DND-41 (cell line): ENCODE measurements at regions not wholly inside any gene's neighbourhood (a gene's known extent, or its start where the extent isn't known, plus 50 kb on each side); places are given as distances from the start of the nearest gene placed in this dataset.

ENCODE experiments used
- ATAC-seq: fragments of 200-7000 bp; cut with Tn5 transposase; 3 replicates; pipeline ENCODE4 v1.9.1; 2021; ENCODE audit warnings: low read depth; ENCODE audit not compliant: insufficient read depth
- DNase-seq: peaks from one replicate; pipeline ENCODE4 v3.0.0-alpha.2; 2020
- H2AFZ ChIP-seq: 2 replicates; pipeline ENCODE4 v1.6.0; 2012; ENCODE audit warnings: low read depth, low read length
- H3K27ac ChIP-seq: 2 replicates; pipeline ENCODE4 v1.5.1; 2012; ENCODE audit warnings: low read length, inconsistent platforms
- H3K27me3 ChIP-seq: fragments of 200-600 bp; sonication (generic); 2 replicates; pipeline ENCODE4 v1.6.0; 2012; ENCODE audit warnings: low read length, mild to moderate bottlenecking, inconsistent platforms; ENCODE audit not compliant: insufficient read depth, poor library complexity
- H3K36me3 ChIP-seq: 2 replicates; pipeline ENCODE4 v1.5.1; 2012; ENCODE audit warnings: low read length, inconsistent platforms; ENCODE audit not compliant: insufficient read depth
- H3K4me1 ChIP-seq: 2 replicates; pipeline ENCODE4 v1.5.1; 2012; ENCODE audit warnings: mild to moderate bottlenecking, low read length; ENCODE audit not compliant: insufficient read depth
- H3K4me2 ChIP-seq: 2 replicates; pipeline ENCODE4 v1.6.0; 2012; ENCODE audit warnings: mild to moderate bottlenecking, moderate library complexity, low read length, inconsistent platforms; ENCODE audit not compliant: insufficient read depth
- H3K4me3 ChIP-seq, 2 experiments: fragments of 200-600 bp in 1 of 2; shearing (Covaris generic) in 1 of 2; 2 replicates each; pipeline ENCODE4 v1.5.1; 2012 to 2016; ENCODE audit warnings: inconsistent platforms in 2 of 2, low read length in 2 of 2, mild to moderate bottlenecking in 2 of 2, low read depth in 1 of 2, moderate library complexity in 1 of 2
- H3K79me2 ChIP-seq: 2 replicates; pipeline ENCODE4 v1.6.0; 2012; ENCODE audit warnings: low read length, inconsistent platforms; ENCODE audit not compliant: insufficient read depth
- H3K9ac ChIP-seq: 2 replicates; pipeline ENCODE4 v1.6.0; 2012; ENCODE audit warnings: low read depth, mild to moderate bottlenecking, inconsistent platforms, low read length, moderate library complexity
- H3K9me3 ChIP-seq: 2 replicates; pipeline ENCODE4 v1.5.1; 2012; ENCODE audit warnings: low read length, moderate library complexity, mild to moderate bottlenecking, inconsistent platforms; ENCODE audit not compliant: insufficient read depth, severe bottlenecking
- H4K20me1 ChIP-seq: 2 replicates; pipeline ENCODE4 v1.6.0; 2012; ENCODE audit warnings: low read length; ENCODE audit not compliant: insufficient read depth
- EZH2 ChIP-seq: IDR thresholded peaks from 3 replicates; pipeline ENCODE4 v1.6.1; 2012; ENCODE audit warnings: borderline replicate concordance, low read depth, mild to moderate bottlenecking, moderate library complexity, low read length, inconsistent platforms; ENCODE audit not compliant: severe bottlenecking
- TF ChIP-seq, protein P1 (sequence below): IDR thresholded peaks from 2 replicates; pipeline ENCODE4 v1.5.1; 2012; ENCODE audit warnings: borderline replicate concordance, low read length, moderate library complexity, mild to moderate bottlenecking; ENCODE audit not compliant: poor library complexity, severe bottlenecking; ENCODE audit errors: extremely low read depth

DNA sequence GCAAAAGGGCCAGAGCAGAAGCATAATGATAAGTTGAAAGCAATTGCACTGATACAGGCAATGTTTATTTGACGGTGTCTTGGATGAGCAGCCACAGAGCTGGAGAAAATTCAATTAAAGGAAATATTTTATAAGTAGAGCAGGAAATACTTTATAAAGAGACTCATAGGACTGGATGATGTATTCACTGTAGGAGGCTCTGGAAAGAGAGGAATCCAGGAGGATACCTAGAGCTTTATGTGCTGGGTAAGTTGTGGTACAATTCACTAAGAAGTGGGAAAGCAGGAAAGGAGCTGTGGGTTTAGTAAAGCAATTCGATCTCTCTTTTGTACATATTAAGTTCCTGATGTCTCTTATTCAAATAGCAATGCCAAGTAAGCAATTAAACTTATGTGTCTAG, 86.3 kb downstream of the C6orf118 start:
- no peaks in the 10 kb centered on the region for H3K79me2 ChIP-seq
- no peak overlapping the region for H3K4me2 ChIP-seq
- H3K4me1 ChIP-seq: no peaks in the 10 kb centered on the region
- no peaks in the 10 kb centered on the region for H3K27me3 ChIP-seq
- DNase-seq (no peak), ATAC-seq (no peak)
- H3K4me3 ChIP-seq: no peak overlapping the region
- H3K9ac ChIP-seq: no peak overlapping the region
- no peaks in the 10 kb centered on the region for H4K20me1 ChIP-seq
- H3K9me3 ChIP-seq: no peaks in the 10 kb centered on the region
- no peaks in the 10 kb centered on the region for H3K36me3 ChIP-seq
- no peak overlapping the region for H3K27ac ChIP-seq
- TF ChIP-seq, protein P1, sequence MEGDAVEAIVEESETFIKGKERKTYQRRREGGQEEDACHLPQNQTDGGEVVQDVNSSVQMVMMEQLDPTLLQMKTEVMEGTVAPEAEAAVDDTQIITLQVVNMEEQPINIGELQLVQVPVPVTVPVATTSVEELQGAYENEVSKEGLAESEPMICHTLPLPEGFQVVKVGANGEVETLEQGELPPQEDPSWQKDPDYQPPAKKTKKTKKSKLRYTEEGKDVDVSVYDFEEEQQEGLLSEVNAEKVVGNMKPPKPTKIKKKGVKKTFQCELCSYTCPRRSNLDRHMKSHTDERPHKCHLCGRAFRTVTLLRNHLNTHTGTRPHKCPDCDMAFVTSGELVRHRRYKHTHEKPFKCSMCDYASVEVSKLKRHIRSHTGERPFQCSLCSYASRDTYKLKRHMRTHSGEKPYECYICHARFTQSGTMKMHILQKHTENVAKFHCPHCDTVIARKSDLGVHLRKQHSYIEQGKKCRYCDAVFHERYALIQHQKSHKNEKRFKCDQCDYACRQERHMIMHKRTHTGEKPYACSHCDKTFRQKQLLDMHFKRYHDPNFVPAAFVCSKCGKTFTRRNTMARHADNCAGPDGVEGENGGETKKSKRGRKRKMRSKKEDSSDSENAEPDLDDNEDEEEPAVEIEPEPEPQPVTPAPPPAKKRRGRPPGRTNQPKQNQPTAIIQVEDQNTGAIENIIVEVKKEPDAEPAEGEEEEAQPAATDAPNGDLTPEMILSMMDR: no peak
- TF ChIP-seq EZH2: no peak
- H2AFZ ChIP-seq: no peak overlapping the region

DNA sequence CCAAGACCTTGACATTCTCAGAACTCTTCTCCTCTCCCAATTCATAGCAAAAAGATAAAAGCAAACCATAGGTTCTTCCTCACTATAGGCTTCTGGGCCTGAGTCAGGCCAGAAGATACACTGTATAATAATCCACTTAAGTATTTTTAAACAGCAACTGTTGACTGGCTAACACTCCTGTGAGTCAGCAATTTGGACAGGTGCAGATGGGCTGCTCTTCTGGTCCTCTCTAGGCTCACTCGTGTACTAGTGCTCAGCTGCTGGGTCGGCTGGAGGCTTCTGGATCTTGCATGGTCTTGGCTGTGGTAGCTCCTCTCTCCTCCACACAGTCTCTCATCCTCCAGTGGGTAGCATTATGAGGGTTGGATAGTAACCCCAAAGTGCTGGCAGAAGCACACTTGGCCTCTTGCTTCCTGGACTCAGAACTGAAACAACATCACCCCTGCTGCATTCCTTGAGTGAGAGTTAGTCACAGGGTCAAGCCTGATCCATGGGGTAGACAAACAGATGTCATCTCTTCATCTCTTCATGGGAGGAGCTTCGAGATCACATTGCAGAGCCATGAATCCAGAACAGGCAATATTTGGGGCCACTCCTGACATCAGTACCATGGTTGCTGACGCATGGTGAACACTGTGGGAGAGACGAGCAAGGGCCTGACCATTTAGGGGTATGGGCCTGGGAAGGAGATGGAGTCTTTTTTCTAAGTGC, 86.9 kb downstream of the C6orf118 start:
- Histone ChIP-seq H3K36me3 (no peaks in the 10 kb centered on the region), H3K4me2 (no peak overlapping the region), H3K27ac (no peak overlapping the region), H3K9me3 (no peaks in the 10 kb centered on the region), H3K9ac (no peak overlapping the region), H3K27me3 (no peaks in the 10 kb centered on the region), H3K79me2 (no peaks in the 10 kb centered on the region), H3K4me1 (no peaks in the 10 kb centered on the region), H3K4me3 (no peak overlapping the region), H4K20me1 (no peaks in the 10 kb centered on the region), H2AFZ (no peak overlapping the region)
- peak; percentile 29; the same call in 1 of the 3 replicates for ATAC-seq
- DNase-seq: no peak
- TF ChIP-seq EZH2: no peak
- TF ChIP-seq, protein P1: no peak

DNA sequence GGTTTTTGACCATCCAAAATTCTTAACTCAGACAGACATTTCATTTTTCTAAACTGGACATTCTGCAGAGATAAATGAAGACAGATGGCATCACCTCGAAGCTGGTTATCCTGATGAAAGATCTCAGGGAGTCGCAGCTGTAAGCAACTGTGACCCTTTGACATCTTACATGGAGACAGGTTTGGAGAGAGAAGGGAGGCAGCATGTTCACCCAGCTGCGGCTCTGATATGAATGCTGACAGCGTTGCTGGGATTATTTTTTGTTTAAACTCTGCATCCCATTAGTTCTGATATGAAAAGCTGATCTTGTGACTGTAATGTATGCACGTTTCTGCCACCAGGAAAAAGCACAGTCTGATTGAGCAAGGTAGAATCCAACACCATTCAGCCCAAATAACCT, 89.4 kb downstream of the C6orf118 start:
- Histone ChIP-seq H3K9ac (no peak overlapping the region), H3K27me3 (no peaks in the 10 kb centered on the region), H3K9me3 (no peaks in the 10 kb centered on the region), H2AFZ (no peak overlapping the region), H3K4me1 (no peaks in the 10 kb centered on the region), H4K20me1 (no peaks in the 10 kb centered on the region), H3K4me3 (no peak overlapping the region), H3K4me2 (no peak overlapping the region), H3K79me2 (no peaks in the 10 kb centered on the region), H3K27ac (no peak overlapping the region), H3K36me3 (no peaks in the 10 kb centered on the region)
- ATAC-seq: no peak
- DNase-seq: no peak
- TF ChIP-seq, protein P1: no peak
- no peak for TF ChIP-seq EZH2
